ENCODE measurements at regions not wholly inside any gene's neighbourhood (a gene's known extent, or its start where the extent isn't known, plus 50 kb on each side); places are given as distances from the start of the nearest gene placed in this dataset.

DNA sequence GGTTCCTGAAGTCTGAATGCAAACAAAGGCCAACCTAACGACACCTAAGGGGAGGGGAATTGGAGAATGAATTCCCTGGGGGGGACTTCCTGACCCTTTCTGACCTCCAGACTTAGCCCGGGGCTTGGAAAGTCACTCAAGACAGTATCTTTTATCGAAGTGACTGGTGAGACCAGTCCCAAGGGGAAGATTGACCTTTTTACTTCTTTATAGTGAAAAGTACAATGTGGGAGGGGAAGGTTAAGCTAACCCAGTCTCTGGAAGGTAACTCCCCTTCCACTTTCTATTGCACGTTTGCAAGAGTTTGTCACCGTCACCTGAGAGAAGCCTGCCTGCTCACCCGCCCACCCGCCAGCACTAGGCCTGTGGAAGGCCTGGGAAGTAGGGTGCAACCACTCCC lies 111.9 kb downstream of the EFNB2 start:
- TF ChIP-seq, protein P1, sequence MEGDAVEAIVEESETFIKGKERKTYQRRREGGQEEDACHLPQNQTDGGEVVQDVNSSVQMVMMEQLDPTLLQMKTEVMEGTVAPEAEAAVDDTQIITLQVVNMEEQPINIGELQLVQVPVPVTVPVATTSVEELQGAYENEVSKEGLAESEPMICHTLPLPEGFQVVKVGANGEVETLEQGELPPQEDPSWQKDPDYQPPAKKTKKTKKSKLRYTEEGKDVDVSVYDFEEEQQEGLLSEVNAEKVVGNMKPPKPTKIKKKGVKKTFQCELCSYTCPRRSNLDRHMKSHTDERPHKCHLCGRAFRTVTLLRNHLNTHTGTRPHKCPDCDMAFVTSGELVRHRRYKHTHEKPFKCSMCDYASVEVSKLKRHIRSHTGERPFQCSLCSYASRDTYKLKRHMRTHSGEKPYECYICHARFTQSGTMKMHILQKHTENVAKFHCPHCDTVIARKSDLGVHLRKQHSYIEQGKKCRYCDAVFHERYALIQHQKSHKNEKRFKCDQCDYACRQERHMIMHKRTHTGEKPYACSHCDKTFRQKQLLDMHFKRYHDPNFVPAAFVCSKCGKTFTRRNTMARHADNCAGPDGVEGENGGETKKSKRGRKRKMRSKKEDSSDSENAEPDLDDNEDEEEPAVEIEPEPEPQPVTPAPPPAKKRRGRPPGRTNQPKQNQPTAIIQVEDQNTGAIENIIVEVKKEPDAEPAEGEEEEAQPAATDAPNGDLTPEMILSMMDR (IDR thresholded peaks at IDR 0.05), result no peak
- no peak for TF ChIP-seq POLR2A (IDR thresholded peaks at IDR 0.05)
